GM20431 (cell line): ENCODE measurements at regions not wholly inside any gene's neighbourhood (a gene's known extent, or its start where the extent isn't known, plus 50 kb on each side); places are given as distances from the start of the nearest gene placed in this dataset.
"Not testable (repeated sequence)": the region's sequence is repeated elsewhere in the genome, so short reads cannot be mapped to it uniquely, and the experiment has no call there.

Experiments used
- in situ Hi-C: fragments of 300-500 bp; cut with MseI, MboI; formaldehyde crosslinking; loops from one replicate; pipeline ENCODE4 v1.15.0; 2020; ENCODE audit warnings: low sequenced_read_pairs; ENCODE audit not compliant: unreplicated experiment

DNA sequence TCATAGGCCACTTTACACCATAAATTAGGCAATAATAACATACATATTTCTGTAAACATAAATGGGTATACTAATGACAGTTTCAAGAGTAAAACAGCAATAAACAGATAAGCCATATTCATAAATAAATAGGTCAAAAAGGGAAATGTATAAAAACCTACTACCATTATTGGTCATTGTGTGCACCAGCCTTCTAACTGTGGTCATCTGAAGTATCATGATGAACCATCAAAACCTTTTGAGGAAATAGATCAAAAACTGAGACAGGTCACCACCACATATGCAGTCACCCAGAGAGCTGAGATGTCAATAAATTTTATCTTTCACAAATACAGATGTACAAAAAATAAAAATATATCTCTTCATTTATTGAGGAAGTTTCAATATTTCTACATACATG lies 438.8 kb upstream of the FAM174A start:
- in situ Hi-C loops = not testable (repeated sequence)

DNA sequence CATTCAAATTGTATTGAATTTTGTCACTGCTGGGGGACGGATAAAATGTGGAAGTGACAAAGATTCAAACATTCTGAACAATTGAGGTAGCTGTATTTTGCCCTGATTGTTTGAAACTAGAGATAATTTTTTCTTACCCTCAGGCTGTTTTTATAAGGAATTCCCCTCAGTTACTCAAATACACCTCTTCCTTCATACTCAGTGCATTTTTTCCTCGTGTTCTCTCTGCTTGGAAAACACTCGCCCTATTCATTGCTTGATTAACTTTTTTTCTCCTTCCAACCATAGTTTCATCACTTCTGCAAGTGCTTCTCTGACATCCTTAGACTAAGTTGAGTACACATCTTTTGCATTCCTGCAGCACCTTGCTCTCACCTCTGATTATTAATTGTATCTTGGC lies 454.5 kb upstream of the FAM174A start:
- in situ Hi-C loops = not testable (repeated sequence)

DNA sequence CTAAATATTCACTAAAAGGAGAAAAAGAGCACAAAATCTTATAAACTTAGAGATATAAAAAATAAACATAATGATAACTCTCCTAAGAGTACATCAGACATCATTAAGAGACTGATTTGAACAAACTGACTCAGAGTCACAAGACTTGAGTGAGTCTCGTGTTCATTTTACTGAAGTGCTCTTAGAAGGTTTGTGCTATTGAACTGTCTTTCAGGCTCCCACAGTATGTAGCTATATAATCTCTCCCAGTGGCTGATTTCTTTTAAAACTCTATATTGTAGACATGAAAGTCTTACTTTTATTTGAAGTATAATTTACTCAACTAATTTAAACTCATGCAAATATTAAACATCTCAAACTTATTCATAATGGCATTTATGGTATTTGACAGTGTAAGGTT lies 456.0 kb upstream of the FAM174A start:
- in situ Hi-C loops = not testable (repeated sequence)

DNA sequence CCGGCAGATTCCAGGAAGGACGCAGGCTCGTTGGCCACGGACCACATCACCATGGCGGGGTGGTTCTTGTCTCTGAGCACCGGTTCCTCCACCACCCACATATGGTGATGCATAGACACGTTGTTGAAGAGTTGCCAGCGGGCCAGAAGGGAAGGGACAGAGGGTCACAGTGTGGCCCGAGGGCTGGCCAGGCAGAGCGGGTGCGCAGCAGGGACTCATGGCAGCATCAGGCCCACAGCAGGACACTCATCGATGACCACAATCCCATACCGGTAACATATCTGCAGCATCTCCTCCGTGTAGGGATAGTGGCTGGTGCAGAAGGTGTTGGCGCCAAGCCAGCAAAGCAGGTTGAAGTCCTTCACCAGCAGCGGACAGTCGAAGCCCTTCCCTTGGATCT lies 469.2 kb upstream of the FAM174A start:
- in situ Hi-C loops = not testable (repeated sequence)

DNA sequence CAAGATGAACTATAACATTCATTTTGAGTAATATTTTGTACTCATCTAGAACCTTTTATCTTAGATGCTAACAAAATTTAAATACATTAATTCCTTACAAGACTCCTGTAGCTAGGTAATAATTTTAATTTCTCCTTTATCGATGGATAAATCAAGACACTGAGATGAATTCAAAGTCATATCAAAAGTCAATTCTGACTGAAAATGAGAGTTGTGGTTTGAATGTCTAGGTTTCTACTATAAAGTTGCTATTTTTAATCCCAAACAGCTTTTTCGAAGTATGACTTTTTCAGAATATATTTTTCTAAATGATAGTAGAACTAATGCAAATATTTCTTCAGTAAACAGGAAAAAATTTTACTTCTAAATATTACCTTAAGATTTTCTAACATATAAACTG lies 491.7 kb upstream of the FAM174A start:
- in situ Hi-C loops = no loop called here

DNA sequence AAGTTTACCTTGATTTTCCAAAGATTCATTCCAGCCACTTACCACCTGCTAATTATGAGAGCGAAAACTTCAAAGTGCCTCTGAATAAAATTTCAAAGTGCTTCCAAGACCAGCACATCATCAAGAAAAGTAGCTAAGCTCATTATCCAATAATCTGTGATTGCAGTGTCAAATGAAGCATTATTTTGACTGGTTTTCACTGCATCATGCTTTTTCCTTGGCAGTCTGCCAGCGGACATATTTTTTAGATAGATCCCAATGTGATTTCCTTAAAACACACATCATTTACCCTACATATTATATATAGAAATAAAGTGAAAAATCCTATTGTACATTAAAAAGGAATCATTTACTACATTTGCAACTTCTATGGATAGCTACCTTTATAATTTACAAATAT lies 508.6 kb upstream of the FAM174A start:
- in situ Hi-C loops = no loop called here

DNA sequence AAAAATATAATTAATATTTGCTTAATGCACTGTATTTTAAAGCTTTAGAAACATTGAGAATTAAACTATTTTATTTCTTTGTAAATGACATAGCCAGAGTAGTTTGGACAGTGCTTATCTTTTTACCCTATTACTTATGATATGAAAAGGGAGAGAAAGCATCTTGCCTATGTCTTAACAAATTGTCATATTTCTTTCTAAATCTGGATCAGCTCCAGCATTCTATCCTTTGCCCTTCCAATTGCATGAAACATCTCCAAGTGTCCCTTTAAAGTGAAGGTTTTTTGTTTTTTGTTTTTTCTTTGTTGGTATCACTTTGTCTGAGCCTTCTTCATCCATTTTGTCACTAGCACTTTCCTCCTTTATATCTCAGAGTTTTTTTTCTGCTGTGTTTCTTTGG lies 511.6 kb upstream of the FAM174A start:
- in situ Hi-C loops = no loop called here

DNA sequence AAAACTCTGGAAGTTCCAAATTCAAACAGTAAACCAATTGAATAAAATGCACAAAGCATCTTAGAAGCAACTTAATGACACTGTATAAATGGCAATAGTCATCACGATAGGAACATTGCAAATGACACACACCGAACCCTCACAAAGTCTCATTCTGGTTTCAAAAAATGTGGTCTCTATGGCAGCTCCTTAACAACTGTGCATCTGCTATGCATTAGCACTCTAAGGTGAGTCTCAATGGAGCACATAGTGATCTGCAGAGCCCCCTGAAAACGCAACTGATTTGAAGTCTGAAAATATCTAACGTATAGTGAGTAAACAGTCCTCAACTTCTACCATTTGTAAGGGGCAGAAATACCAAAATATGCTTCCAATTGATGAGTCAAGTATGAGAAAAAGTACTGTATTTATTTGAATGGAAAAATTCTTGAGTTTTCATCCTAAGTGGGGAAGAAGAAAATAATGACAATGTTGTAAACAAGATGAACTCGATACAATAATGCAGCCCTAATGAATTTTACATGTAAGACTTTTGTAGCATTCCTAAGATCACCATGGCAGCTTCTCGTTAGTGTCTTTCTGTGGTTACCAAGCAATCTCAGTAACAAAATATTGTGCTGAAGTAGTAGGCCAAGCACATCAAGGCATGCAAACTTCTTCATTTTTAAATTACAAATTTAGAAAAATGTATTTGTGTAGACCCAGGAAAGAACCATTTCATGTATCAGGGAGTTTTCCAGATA lies 517.5 kb upstream of the FAM174A start:
- in situ Hi-C loops = no loop called here

DNA sequence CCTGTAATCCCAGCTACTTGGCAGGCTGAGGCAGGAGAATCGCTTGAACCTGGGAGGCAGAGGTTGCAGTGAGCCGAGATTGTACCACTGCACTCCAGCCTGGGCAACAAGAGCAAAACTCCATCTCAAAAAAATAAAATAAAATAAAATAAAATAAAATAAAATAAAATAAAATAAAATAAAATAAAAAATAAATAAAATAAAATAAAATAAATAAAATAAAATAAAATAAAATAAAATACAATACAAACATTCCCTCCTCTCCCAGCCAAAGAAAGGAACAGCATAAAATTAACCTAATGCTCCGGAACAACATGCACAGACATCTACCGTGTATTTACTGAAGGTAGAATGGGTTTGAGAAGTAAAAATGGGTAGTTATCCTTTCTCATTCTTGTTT lies 521.9 kb upstream of the FAM174A start:
- in situ Hi-C loops = not testable (repeated sequence)

DNA sequence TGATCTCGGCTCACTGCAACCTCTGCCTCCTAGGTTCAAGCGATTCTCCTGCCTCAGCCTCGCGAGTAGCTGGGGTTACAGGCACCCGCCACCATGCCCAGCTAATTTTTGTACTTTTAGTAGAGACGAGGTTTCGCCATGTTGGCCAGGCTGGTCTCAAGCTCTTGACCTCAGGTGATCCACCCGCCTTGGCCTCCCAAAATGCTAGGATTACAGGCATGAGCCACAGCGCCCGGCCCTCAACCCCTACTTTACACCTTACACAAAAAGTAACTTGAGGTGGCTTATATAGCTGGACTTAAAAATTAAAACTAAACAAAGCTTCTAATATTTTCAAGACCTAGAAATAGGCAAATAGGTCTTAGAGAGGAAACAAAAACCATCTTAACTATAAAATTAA lies 524.0 kb upstream of the FAM174A start:
- in situ Hi-C loops = not testable (repeated sequence)

DNA sequence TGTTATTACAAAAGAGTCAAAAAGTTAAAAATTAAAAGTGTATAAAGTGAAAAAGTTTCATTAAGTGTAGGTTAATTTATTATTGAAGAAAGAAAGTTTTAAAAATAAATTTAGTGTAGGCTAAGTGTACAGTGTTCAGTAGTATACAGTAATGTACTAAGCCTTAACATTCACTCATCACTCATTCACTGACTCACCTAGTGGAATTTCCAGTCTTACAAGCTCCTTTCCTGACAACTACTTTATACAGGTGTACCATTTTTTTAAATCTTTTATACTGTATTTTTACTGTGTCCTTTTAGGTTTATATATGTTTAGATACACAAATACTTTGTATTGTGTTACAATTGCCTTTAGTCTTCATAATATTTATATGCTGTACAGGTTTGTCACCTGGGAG lies 530.2 kb upstream of the FAM174A start:
- in situ Hi-C loops = no loop called here

DNA sequence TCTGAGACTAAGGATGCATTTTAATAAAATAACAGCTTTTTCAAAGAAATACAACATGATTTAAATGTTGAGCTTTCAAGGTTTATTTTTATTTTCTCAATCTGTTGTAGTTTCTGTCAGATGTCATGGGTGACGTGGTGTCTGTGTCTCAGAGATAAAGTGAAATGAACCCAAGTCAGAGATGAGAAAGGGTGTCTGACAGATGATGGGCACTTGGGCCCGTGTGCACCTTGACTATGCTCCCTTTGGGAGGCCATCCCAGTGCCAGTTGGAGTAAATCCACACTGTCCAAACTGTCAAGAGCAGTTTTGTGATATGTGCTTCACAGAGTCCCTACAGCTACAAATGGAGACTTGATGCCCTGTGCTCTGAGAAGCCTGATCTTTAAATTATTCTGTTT lies 536.9 kb upstream of the FAM174A start:
- in situ Hi-C loops = no loop called here

DNA sequence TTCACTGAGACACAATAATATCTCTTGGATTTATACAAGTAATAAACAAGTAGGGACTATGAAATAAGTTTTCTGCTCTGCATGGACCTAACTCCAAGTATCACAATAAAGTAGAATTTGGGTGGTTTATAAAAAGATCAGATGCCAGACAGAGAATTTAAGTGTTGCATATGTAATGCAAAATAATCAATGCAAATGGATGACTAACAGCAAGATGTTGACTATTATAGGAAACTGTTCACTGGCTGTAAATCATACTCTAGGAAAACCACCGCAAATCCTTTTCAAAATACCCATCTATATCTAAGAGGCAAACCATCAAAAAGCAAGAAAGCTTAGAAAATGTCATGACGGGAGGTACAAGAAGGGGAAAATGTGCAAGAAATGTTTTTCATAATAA lies 539.8 kb upstream of the FAM174A start:
- in situ Hi-C loops = no loop called here

DNA sequence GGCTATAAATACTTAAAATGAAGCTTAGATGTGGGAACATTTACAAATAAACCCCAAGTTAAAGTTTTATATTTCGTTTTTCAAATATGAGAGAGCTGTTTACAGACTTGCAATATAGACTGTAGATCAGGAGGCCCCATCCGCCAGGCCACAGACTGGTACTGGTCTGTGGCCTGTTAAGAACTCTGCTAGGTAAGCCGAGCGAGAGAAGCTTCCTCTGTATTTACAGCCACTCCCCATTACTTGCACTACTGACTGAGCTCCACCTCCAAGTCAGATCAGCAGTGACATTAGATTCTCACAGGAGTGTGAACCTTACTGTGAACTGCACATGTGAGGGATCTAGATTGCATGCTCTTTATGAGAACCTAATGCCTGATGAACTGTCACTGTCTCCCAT lies 561.4 kb upstream of the FAM174A start:
- in situ Hi-C loops = no loop called here

DNA sequence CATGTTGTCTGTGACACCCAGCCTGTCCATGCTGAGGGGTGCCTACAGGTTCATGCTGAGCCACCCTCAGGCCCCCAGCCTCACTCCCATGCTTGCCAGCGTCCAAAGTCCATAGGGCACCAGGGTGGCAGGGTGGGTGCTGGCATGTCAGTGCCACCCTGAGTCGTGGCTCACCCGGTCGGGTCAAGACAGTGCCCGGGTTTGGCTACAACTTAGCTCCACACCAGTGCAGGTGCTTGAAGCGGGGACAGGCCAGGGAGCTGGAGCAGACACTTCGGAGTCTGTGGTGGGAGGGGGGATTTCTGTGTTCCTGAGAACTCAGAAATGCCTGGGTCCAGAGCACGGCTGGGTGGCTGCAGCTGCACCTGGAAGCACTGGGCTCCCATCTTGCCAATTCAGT lies 579.2 kb upstream of the FAM174A start:
- in situ Hi-C loops = no loop called here

DNA sequence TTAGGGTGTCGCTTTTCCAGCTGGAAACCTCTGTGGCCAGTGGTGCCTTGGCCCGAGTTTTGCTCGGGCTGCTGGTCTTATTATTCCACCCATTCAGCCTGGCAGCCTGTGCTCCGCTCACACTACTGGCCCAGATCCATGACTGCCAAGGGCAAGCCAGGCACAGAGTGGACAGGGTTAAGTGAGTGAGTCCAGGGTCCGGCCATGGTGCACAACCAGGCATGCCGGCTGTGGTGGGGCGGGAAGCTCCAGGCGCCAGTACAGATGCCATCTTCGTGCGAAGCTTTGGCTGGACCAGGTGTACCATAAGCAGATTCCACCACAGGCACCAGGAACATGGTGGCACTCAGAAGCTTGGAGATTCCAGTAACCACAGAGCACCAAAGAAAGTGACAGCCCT lies 580.2 kb upstream of the FAM174A start:
- in situ Hi-C loops = no loop called here

DNA sequence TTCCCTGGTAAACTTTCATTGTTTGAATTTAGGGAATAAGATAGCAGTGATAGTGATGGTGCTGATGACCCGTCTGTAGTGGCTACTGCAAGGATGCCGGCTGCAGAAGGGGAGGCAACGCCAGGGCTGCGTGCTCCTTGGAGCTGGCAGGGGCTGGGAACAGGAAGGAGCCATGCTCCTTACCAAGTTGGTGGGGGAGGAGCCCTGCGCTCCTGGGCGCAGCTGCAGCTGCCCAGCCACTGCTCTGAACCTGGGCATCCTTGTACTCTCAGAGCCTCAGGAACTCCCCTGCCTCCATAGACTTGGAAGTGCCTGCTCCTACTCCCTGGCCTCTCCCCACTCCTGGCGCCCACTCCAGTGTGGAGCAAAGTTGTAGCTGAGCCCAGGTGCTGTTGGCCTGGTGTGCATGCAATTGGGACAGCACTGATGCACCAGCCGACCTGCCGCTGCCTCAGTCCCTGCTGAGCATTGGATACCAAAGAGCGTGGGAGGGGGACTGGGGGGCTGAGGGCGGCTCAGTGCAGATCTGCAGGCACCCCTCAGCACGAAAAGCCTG lies 585.1 kb upstream of the FAM174A start:
- in situ Hi-C loops = no loop called here

DNA sequence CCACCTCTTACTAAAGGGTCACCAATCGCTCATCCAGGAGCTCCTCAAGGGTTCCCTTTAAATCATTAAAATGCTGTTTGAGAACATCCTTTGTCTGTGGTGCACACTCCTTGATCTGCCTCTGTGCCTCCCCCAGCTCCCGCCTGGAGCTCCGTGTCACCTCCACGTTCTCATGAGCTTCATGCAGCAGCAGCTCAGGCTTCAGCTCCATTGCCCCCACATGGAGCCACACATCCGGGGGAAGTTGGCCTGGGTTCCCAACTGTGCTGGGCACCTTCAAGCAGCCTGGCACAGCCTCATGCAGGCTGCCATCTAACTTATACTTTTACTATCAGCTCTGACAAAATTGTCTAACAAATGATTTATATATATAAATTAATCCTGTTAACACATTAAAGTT lies 585.8 kb upstream of the FAM174A start:
- in situ Hi-C loops = no loop called here

DNA sequence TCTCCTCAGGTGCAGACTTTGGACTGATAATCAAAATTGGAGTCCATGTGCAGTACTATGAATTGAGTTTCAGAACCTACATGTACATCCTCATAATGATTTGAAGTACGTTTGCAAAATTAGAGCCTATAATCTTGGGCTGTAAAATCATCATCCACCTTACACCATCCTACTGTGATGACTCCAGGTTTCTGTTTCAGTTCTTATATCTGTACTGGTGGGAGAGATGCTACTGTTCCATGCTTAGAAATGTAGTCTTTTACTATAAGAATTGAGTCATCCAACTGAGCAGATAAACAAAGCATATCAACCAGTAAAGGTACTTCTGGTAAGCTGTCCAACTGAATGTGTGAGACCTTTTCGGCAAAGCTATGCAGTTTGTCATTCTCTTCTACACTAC lies 586.3 kb upstream of the FAM174A start:
- in situ Hi-C loops = no loop called here

DNA sequence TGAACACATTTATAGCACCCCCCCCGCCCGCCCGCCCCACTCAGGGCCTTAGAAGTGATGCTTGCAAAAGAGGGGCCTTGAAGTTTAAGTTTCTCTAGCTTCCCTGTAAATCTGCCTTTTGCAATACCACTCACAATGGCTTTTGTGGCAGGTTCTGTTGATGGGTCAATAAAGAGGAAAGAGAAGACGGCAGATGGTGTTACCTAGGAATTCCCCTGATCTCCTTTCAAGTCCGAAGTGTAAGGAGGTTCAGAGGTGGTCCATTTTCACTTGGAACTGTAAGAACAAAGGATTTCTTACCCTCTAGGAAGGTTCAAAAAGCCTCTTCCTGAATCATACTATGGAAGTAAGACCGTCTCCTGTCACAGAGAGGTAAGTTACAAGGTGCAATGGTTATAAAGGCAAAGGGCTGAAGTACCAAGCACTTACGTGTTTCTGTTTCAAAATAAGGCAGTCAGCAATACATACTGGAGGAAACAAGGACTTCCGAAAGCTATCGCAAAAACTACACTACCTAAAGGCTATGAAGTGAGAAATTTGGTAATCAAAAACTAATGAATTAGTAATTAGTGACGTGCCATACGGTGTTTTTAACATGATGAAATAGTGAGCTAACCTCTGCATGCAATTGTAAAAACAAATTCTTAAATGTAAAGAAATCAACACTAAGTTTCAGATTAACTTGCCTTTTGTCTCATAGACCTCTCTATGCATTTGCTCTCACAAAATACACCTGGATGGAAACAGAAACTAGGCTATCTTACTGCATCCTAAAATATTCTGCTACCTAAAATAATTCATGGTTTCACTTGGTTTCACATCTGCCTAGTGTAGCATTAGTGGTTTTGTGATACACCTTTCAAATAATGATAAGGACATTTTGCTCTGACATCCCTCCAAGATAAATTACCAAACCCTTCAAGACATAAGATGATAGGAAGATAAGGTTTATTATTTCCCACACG lies 589.4 kb upstream of the FAM174A start:
- in situ Hi-C loops = no loop called here

DNA sequence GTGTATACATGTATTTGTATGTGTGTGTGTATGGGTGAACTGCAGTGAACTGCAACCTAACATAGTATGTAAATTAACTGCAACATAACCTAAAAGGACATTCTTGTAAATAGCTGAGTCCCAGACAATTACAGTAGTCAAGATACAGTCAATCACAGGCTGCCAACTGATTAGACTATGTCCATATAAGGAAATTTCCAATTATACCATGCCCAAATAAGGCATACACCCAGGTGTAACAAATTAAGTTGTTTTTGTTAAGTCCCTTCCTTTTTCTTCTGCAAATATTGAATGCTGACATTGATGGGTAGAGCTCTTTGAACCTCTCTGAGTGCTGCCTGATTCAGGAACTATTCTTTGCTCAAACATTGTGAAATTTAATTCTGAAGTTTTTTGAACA lies 594.6 kb upstream of the FAM174A start:
- in situ Hi-C loops = no loop called here
